NCI-H1092 treated with DMSO at 0.1 percent for 48 hours (cell line): ENCODE measurements at regions not wholly inside any gene's neighbourhood (a gene's known extent, or its start where the extent isn't known, plus 50 kb on each side); places are given as distances from the start of the nearest gene placed in this dataset.
A peak's percentile ranks its signal among the peaks of the same experiment; 100 is the strongest.

Source experiments
- DNase-seq: peaks from one replicate; lab custom pipeline; 2025; lab: John Stamatoyannopoulos, UW

- DNase-seq, result no peak
Observed at GRCh38 chr10:59087486-59087885, 89.0 kb upstream of the PHYHIPL start.

GRCh38 chr10:59088912-59089573 is 87.4 kb upstream of the PHYHIPL start:
- no peak for DNase-seq

- no peak for DNase-seq
Observed at GRCh38 chr10:59090817-59091622, 85.4 kb upstream of the PHYHIPL start.

GRCh38 chr10:59093461-59093860 is 83.0 kb upstream of the PHYHIPL start:
- no peak for DNase-seq

GRCh38 chr10:59096631-59097030 is 79.8 kb upstream of the PHYHIPL start:
- DNase-seq, result no peak

- DNase-seq, result no peak
Observed at GRCh38 chr10:59098387-59098786, 78.1 kb upstream of the PHYHIPL start.

- peak; percentile 26 for DNase-seq
Observed at GRCh38 chr10:59098831-59099452, 77.5 kb upstream of the PHYHIPL start.

- DNase-seq, result peak; percentile 21
Observed at GRCh38 chr10:59099481-59099880, 77.0 kb upstream of the PHYHIPL start.

- no peak for DNase-seq
Observed at GRCh38 chr10:59102394-59102793, 74.0 kb upstream of the PHYHIPL start.

GRCh38 chr10:59104186-59104585 is 72.3 kb upstream of the PHYHIPL start:
- DNase-seq, result no peak

- DNase-seq, result no peak
Observed at GRCh38 chr10:59106441-59106840, 70.0 kb upstream of the PHYHIPL start.

GRCh38 chr10:59107147-59107546 is 69.3 kb upstream of the PHYHIPL start:
- DNase-seq, result no peak

- no peak for DNase-seq
Observed at GRCh38 chr10:59108296-59108870, 68.1 kb upstream of the PHYHIPL start.

GRCh38 chr10:59108886-59109288 is 67.6 kb upstream of the PHYHIPL start:
- DNase-seq, result no peak

GRCh38 chr10:59109826-59110225 is 66.6 kb upstream of the PHYHIPL start:
- no peak for DNase-seq

- DNase-seq, result no peak
Observed at GRCh38 chr10:59124187-59124586, 52.3 kb upstream of the PHYHIPL start.

- DNase-seq, result no peak
Observed at GRCh38 chr10:59125666-59126065, 50.8 kb upstream of the PHYHIPL start.

- no peak for DNase-seq
Observed at GRCh38 chr10:59126261-59126660, 50.2 kb upstream of the PHYHIPL start.
